ENCODE measurements at regions not wholly inside any gene's neighbourhood (a gene's known extent, or its start where the extent isn't known, plus 50 kb on each side); places are given as distances from the start of the nearest gene placed in this dataset.

DNA sequence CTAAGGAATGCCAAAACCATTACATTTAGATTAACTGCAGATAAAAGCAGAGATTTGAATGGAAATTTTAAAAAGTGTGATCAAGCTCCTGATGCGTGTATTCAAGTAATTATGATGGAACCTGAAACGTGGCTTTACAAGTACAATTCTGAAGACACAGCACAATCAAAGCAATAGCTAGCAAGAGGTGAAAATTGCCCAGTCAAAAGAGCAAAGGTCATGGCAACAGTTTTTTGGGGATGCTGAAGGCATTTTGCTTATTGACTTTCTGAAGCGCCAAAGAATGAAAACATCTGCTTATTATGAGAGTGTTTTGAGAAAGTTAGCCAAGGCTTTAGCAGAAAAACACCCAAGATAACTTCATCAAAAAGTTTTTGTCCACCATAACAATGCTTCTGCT is 389.6 kb upstream of the TENM4 start:
- no peaks in the 10 kb centered on the region for H3K9me3 Mint-ChIP-seq
- no peak overlapping the region for H3K4me3 Mint-ChIP-seq
- no peaks in the 10 kb centered on the region for H3K36me3 Mint-ChIP-seq (ENCODE audit: low read depth)
- no peaks in the 10 kb centered on the region for H3K27me3 Mint-ChIP-seq (ENCODE audit: low read depth)
- no peak for DNase-seq (ENCODE audit: low spot score)
- H3K4me1 Mint-ChIP-seq (ENCODE audit: low read depth), result no peaks in the 10 kb centered on the region
- no peak overlapping the region for H3K27ac Mint-ChIP-seq

GRCh38 chr11:79829891-79830290 is 389.1 kb upstream of the TENM4 start:
- Mint-ChIP-seq H3K4me1 (ENCODE audit: low read depth) (no peaks in the 10 kb centered on the region), H3K27me3 (ENCODE audit: low read depth) (no peaks in the 10 kb centered on the region), H3K27ac (no peak overlapping the region), H3K4me3 (no peak overlapping the region), H3K9me3 (no peaks in the 10 kb centered on the region), H3K36me3 (ENCODE audit: low read depth) (no peaks in the 10 kb centered on the region)
- no peak for DNase-seq (ENCODE audit: low spot score)

DNA sequence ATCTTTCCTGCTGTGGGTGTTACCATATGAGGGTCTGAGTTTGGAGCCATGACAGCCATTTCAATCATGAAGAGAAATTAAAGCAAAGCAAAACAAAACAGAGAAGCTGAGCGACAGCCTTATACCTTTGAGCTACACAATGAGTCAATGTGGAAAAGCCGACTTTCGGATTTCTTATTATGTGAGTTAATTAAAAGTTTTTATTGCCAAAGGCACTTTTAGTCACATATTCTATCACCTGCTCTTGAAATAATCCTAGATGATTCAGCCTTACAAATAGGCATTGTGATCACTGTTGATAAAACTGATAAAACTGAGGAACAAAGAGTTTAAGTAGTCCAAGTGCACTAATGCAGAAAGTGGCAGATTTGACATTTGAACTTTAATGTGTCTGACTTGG is 381.9 kb upstream of the TENM4 start:
- H3K27me3 Mint-ChIP-seq (ENCODE audit: low read depth), result no peaks in the 10 kb centered on the region
- H3K9me3 Mint-ChIP-seq, result peaks cover 5% of the 10 kb centered on the region
- H3K27ac Mint-ChIP-seq, result no peak overlapping the region
- H3K4me3 Mint-ChIP-seq, result no peak overlapping the region
- no peaks in the 10 kb centered on the region for H3K36me3 Mint-ChIP-seq (ENCODE audit: low read depth)
- DNase-seq (ENCODE audit: low spot score), result no peak
- H3K4me1 Mint-ChIP-seq (ENCODE audit: low read depth), result no peaks in the 10 kb centered on the region

DNA sequence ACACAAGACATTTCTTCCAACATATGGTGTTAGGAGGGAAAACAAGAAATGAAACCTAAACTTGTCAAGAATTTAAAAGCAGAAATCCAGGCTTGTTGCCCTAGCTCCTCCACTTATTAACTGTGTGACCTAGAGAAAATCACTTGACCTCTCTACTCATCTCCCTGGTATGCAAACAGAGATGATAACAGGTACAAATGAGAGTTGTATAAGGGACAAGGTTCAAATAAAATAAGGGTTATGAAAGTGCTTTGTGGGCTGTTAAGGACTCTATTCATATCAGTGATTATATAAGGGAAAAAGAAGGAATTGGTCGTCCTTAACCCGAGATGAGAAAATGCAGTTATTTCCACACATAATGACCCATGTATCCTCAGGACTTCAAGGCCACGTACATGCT is 372.7 kb upstream of the TENM4 start:
- peaks cover 44% of the 10 kb centered on the region for H3K9me3 Mint-ChIP-seq
- H3K4me1 Mint-ChIP-seq (ENCODE audit: low read depth), result no peaks in the 10 kb centered on the region
- H3K27ac Mint-ChIP-seq, result no peak overlapping the region
- no peaks in the 10 kb centered on the region for H3K36me3 Mint-ChIP-seq (ENCODE audit: low read depth)
- H3K27me3 Mint-ChIP-seq (ENCODE audit: low read depth), result no peaks in the 10 kb centered on the region
- H3K4me3 Mint-ChIP-seq, result no peak overlapping the region
- no peak for DNase-seq (ENCODE audit: low spot score)

DNA sequence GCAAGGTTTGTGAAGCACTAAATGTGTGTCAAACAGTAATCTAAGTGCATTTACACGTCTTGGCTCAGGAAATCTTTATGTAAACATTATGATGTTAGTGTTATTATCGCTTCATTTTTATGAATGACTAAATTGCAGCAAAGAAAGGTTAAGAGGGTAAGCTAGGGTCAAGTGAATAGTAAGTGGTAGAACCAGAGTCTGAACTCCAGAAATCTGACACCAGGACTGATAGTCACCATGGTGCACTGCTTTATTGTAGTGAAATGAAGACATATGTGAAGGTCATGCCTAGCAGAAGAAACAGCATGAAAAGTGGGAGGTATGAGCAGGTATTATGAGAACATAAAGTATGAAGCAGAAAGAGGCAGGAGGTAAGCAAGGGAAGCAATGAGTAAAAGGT is 368.7 kb upstream of the TENM4 start:
- Mint-ChIP-seq H3K9me3 (peaks cover 26% of the 10 kb centered on the region), H3K4me1 (ENCODE audit: low read depth) (no peaks in the 10 kb centered on the region), H3K36me3 (ENCODE audit: low read depth) (no peaks in the 10 kb centered on the region), H3K27ac (no peak overlapping the region), H3K27me3 (ENCODE audit: low read depth) (no peaks in the 10 kb centered on the region), H3K4me3 (no peak overlapping the region)
- DNase-seq (ENCODE audit: low spot score), result no peak

GRCh38 chr11:79807506-79807905 is 366.7 kb upstream of the TENM4 start:
- Mint-ChIP-seq H3K27me3 (ENCODE audit: low read depth) (no peaks in the 10 kb centered on the region), H3K4me3 (no peak overlapping the region), H3K9me3 (peaks cover 26% of the 10 kb centered on the region), H3K4me1 (ENCODE audit: low read depth) (no peaks in the 10 kb centered on the region), H3K36me3 (ENCODE audit: low read depth) (no peaks in the 10 kb centered on the region), H3K27ac (no peak overlapping the region)
- no peak for DNase-seq (ENCODE audit: low spot score)

- H3K9me3 Mint-ChIP-seq, result peaks cover 8% of the 10 kb centered on the region
- no peak overlapping the region for H3K27ac Mint-ChIP-seq
- no peak for DNase-seq (ENCODE audit: low spot score)
- H3K4me1 Mint-ChIP-seq (ENCODE audit: low read depth), result no peaks in the 10 kb centered on the region
- H3K36me3 Mint-ChIP-seq (ENCODE audit: low read depth), result no peaks in the 10 kb centered on the region
- H3K4me3 Mint-ChIP-seq, result no peak overlapping the region
- H3K27me3 Mint-ChIP-seq (ENCODE audit: low read depth), result no peaks in the 10 kb centered on the region
These were observed 355.9 kb upstream of the TENM4 start for GRCh38 chr11:79796704-79797103.

GRCh38 chr11:79794484-79795393 is 353.9 kb upstream of the TENM4 start:
- Mint-ChIP-seq H3K36me3 (ENCODE audit: low read depth) (no peaks in the 10 kb centered on the region), H3K27me3 (ENCODE audit: low read depth) (no peaks in the 10 kb centered on the region), H3K4me1 (ENCODE audit: low read depth) (no peaks in the 10 kb centered on the region), H3K4me3 (no peak overlapping the region), H3K9me3 (peaks cover 15% of the 10 kb centered on the region), H3K27ac (no peak overlapping the region)
- DNase-seq (ENCODE audit: low spot score), result no peak

DNA sequence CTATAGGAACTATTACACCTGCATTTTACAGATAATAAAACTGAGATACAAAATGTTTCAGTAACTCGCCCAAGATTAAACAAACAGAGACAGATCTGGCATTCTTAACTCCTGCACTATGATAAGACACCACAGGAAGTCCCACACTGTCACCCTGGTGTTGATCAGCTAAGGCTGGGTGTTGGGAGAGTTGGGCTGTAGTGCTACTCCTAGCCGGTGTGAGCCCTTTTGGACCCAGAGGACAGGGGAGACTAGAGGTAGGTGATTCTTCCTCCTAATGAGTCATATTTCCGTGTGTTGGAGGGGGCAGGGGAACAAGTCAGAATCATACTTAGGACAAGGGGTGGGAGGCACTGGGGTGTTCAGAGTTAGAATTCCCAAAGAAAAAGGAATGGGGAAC is 353.2 kb upstream of the TENM4 start:
- H3K4me1 Mint-ChIP-seq (ENCODE audit: low read depth), result no peaks in the 10 kb centered on the region
- H3K27ac Mint-ChIP-seq, result no peak overlapping the region
- H3K27me3 Mint-ChIP-seq (ENCODE audit: low read depth), result no peaks in the 10 kb centered on the region
- H3K4me3 Mint-ChIP-seq, result no peak overlapping the region
- H3K36me3 Mint-ChIP-seq (ENCODE audit: low read depth), result no peaks in the 10 kb centered on the region
- DNase-seq (ENCODE audit: low spot score), result no peak
- H3K9me3 Mint-ChIP-seq, result peaks cover 15% of the 10 kb centered on the region

DNA sequence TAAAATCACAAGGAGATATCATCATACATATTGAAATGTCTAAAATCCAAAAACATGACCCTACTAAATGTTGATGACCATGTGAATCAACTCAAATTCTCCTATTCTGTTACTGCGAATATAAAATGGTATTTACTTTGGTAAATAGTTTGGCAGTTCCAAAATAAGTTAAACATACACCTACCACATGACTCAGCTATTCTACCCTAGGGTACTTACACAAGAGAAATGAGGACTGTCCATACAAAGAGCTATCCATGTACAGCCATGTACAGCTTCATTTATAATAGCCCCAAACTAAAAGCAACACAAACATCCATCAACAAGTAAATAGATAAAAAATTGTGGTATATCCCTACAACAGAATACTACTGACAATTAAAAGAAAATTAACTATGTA is 346.1 kb upstream of the TENM4 start:
- Mint-ChIP-seq H3K27ac (no peak overlapping the region), H3K4me1 (ENCODE audit: low read depth) (no peaks in the 10 kb centered on the region), H3K27me3 (ENCODE audit: low read depth) (no peaks in the 10 kb centered on the region), H3K36me3 (ENCODE audit: low read depth) (no peaks in the 10 kb centered on the region), H3K4me3 (no peak overlapping the region), H3K9me3 (peaks cover 10% of the 10 kb centered on the region)
- no peak for DNase-seq (ENCODE audit: low spot score)

DNA sequence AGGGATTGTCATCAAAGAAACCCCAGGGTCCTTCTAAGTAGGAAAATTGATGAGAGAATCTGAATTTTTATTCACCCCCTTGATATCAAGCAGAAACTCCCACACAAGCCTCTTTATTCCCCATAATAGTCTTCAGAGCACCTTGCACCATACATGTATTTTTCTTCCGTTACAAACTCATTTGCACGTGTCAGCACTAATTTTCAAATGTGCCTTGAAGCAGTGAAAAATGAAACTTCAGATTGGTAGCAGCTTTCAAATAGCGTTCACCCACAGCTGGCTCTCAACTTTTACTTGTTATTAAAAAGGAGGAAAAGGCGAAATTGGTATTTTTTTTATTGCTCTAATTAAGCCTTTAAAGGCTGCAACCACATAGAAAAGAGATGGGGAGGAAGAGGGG is 343.0 kb upstream of the TENM4 start:
- H3K4me1 Mint-ChIP-seq (ENCODE audit: low read depth), result no peaks in the 10 kb centered on the region
- H3K27me3 Mint-ChIP-seq (ENCODE audit: low read depth), result no peaks in the 10 kb centered on the region
- no peak overlapping the region for H3K4me3 Mint-ChIP-seq
- peaks cover 12% of the 10 kb centered on the region for H3K9me3 Mint-ChIP-seq
- H3K27ac Mint-ChIP-seq, result no peak overlapping the region
- DNase-seq (ENCODE audit: low spot score), result no peak
- no peaks in the 10 kb centered on the region for H3K36me3 Mint-ChIP-seq (ENCODE audit: low read depth)

DNA sequence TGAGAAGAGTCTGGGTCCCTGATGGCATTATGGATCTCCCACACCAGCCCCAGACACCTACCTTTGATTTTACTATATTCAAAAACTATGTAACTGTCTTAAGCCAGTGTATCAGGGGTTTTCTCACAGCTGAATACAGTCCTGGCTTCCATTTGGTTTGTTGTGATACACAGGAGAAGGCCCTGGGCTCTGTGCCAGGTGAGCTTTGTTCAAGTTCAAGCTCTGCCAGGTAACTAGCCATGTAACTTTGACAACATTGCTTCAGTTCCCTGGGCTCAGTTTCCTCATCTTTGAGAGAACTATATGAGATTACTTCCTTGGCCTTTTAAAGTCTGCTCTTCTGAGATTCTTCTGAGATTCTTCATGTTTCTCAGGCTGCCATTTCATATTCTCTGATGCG is 327.5 kb upstream of the TENM4 start:
- H3K27me3 Mint-ChIP-seq (ENCODE audit: low read depth), result no peaks in the 10 kb centered on the region
- H3K4me1 Mint-ChIP-seq (ENCODE audit: low read depth), result no peaks in the 10 kb centered on the region
- H3K4me3 Mint-ChIP-seq, result no peak overlapping the region
- H3K9me3 Mint-ChIP-seq, result peaks cover 4% of the 10 kb centered on the region
- H3K36me3 Mint-ChIP-seq (ENCODE audit: low read depth), result no peaks in the 10 kb centered on the region
- H3K27ac Mint-ChIP-seq, result no peak overlapping the region
- DNase-seq (ENCODE audit: low spot score), result no peak

DNA sequence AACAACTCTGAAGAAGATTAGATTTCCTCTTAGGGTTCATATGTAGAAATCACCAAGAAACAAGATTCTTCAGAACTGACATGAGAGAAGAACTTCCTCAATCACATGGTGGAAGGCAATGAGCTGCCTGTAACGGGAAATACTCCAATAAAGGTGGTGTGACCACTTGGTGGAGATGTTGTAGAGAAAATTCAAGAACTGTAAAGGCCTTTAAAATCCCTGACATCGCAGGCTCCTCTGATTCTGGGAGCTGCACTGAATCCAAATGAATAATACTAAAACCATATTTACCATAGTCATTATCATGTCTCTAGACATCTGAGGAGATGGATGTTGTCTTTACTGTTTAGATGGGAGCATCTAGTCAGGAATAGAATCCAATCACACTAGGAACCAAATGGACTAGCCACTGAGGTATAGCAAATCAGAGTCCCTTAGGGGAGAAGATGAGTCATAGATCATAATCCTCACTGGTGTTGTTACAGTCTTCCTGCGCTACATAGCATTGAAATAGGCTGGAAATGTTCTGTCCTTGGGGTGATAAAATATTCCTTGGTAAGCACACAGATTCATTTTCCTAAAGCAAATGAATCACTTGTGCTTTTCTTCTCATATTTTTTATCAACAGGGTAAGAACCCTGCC is 321.6 kb upstream of the TENM4 start:
- Mint-ChIP-seq H3K4me1 (ENCODE audit: low read depth) (no peaks in the 10 kb centered on the region), H3K9me3 (peaks cover 5% of the 10 kb centered on the region), H3K27me3 (ENCODE audit: low read depth) (no peaks in the 10 kb centered on the region), H3K27ac (no peak overlapping the region), H3K4me3 (no peak overlapping the region), H3K36me3 (ENCODE audit: low read depth) (no peaks in the 10 kb centered on the region)
- DNase-seq (ENCODE audit: low spot score), result no peak

- no peak for DNase-seq (ENCODE audit: low spot score)
These were observed 317.5 kb upstream of the TENM4 start for GRCh38 chr11:79758325-79758724.

More at GRCh38 chr11:79758325-79758724, 317.5 kb upstream of the TENM4 start:
- Mint-ChIP-seq H3K4me1 (ENCODE audit: low read depth) (no peaks in the 10 kb centered on the region), H3K27me3 (ENCODE audit: low read depth) (no peaks in the 10 kb centered on the region), H3K4me3 (no peak overlapping the region), H3K27ac (no peak overlapping the region), H3K36me3 (ENCODE audit: low read depth) (no peaks in the 10 kb centered on the region), H3K9me3 (peaks cover 5% of the 10 kb centered on the region)

Measured in T-helper 2 cell treated with Interferon-gamma antibody and Interleukin-4, amounts not matched to agents 5 μg/mL and 100 μg/mL, for 36 hours (primary cell).